ENCODE measurements at regions not wholly inside any gene's neighbourhood (a gene's known extent, or its start where the extent isn't known, plus 50 kb on each side); places are given as distances from the start of the nearest gene placed in this dataset.

GRCh38 chr2:188701836-188702235 lies 272.3 kb upstream of the COL3A1 start:
- no peak for TF ChIP-seq CTCF (conservative IDR thresholded peaks at IDR 0.05; ENCODE audit: low read depth)
- no peak overlapping the region for H3K27ac ChIP-seq
- ChIA-PET CTCF (no interaction called here), POLR2A (ENCODE audit: low non-redundant PET) (no interaction called here)
- no peak for DNase-seq (ENCODE audit: low spot score)

GRCh38 chr2:188705191-188705590 lies 269.0 kb upstream of the COL3A1 start:
- no peak for DNase-seq (ENCODE audit: low spot score)
- CTCF ChIA-PET: interaction anchor here (0.7 kb wide), 1 partner anchor 26 kb away, joined by 4 read pairs; no protein-coding TSS in a partner anchor
- no peak overlapping the region for H3K27ac ChIP-seq
- no peak for TF ChIP-seq CTCF (conservative IDR thresholded peaks at IDR 0.05; ENCODE audit: low read depth)
- POLR2A ChIA-PET (ENCODE audit: low non-redundant PET): no interaction called here

GRCh38 chr2:188713961-188714360 lies 260.2 kb upstream of the COL3A1 start:
- ChIA-PET CTCF (no interaction called here), POLR2A (ENCODE audit: low non-redundant PET) (no interaction called here)
- no peak overlapping the region for H3K27ac ChIP-seq
- TF ChIP-seq CTCF (conservative IDR thresholded peaks at IDR 0.05; ENCODE audit: low read depth): no peak
- no peak for DNase-seq (ENCODE audit: low spot score)

- DNase-seq (ENCODE audit: low spot score): no peak
- no peak for TF ChIP-seq CTCF (conservative IDR thresholded peaks at IDR 0.05; ENCODE audit: low read depth)
- H3K27ac ChIP-seq: no peak overlapping the region
- ChIA-PET CTCF (no interaction called here), POLR2A (ENCODE audit: low non-redundant PET) (no interaction called here)
Measured at GRCh38 chr2:188720811-188721605, 253.2 kb upstream of the COL3A1 start.

- ChIA-PET POLR2A (ENCODE audit: low non-redundant PET) (no interaction called here), CTCF (no interaction called here)
- no peak overlapping the region for H3K27ac ChIP-seq
- no peak for TF ChIP-seq CTCF (conservative IDR thresholded peaks at IDR 0.05; ENCODE audit: low read depth)
- no peak for DNase-seq (ENCODE audit: low spot score)
Measured at GRCh38 chr2:188721784-188722183, 252.4 kb upstream of the COL3A1 start.

DNA sequence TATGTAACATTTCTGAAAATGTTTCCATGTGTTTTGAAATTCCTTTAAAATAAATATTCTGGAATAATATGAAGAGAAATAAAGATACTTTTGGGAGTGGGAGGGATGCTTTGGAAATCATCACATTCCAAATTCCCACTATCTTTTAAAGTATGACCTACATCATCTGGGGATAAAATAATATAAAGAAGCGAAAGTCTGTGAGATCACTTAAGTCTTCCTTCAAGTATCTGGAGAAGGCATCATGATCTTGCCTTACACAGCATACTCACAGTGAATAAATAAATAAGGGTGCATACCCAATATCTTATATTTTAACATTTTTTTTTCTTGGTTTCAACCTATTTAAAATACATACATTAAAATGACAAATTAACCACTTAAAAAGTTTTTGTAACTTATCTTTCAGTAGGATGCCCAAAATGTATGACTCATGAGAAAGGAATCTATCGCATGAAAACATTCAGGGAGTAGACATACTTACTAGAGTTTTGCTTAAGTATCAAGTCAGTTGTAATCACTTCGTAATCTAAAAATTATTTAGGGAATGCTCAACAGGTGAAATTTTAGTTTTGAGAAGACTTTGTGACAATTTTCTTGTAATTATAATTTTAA lies 248.3 kb upstream of the COL3A1 start:
- H3K27ac ChIP-seq: no peak overlapping the region
- CTCF ChIA-PET: no interaction called here
- no peak for DNase-seq (ENCODE audit: low spot score)
- POLR2A ChIA-PET (ENCODE audit: low non-redundant PET): no interaction called here
- TF ChIP-seq CTCF (conservative IDR thresholded peaks at IDR 0.05; ENCODE audit: low read depth): no peak

Data from RWPE1 (cell line).